B cell (primary cell): ENCODE measurements at regions not wholly inside any gene's neighbourhood (a gene's known extent, or its start where the extent isn't known, plus 50 kb on each side); places are given as distances from the start of the nearest gene placed in this dataset.

Experiments used
- ATAC-seq: fragments of 200-7000 bp; cut with Tn5 transposase; one replicate; pipeline ENCODE4 v1.10.0; 2021; ENCODE audit warnings: low read depth, mild to moderate bottlenecking, moderate number of reproducible peaks, moderate library complexity
- CTCF ChIA-PET: fragments of 350-600 bp; sonication (Branson Sonifier 250); formaldehyde crosslinking; loops from one replicate; lab custom pipeline; 2021; ENCODE audit warnings: antibody characterized with exemption, inconsistent platforms; lab: Charles Lee
- POLR2A ChIA-PET: fragments of 350-600 bp; sonication (Branson Sonifier 250); formaldehyde crosslinking; loops from one replicate; lab custom pipeline; 2021; ENCODE audit warnings: antibody characterized with exemption; lab: Charles Lee
- DNase-seq: peaks from one replicate; pipeline ENCODE4 v3.0.0; 2013
- H2AFZ ChIP-seq: 2 replicates; pipeline ENCODE4 v1.6.1; 2012; ENCODE audit warnings: mild to moderate bottlenecking, low read depth, low read length; ENCODE audit not compliant: insufficient read depth, poor library complexity, severe bottlenecking
- H3K27ac ChIP-seq, 2 donors: 1 replicate in 1 of 2; 2 replicates in 1 of 2; pipeline ENCODE4 v1.5.1; 2012 to 2013; ENCODE audit warnings: low read length in 2 of 2, mild to moderate bottlenecking in 2 of 2, moderate library complexity in 1 of 2
- H3K27me3 ChIP-seq, 4 experiments: fragments of 200-600 bp in 1 of 4; sonication (generic) in 1 of 4; replicated peaks in 1 of 4; 1 replicate in 2 of 4; 2 replicates in 2 of 4; pipeline versions ENCODE4 v1.6.1 to v1.7.0; 2013 to 2016; ENCODE audit warnings: low read length in 3 of 4, mild to moderate bottlenecking in 2 of 4, mixed read lengths in 1 of 4, moderate library complexity in 1 of 4; ENCODE audit not compliant: insufficient read depth in 4 of 4, control insufficient read depth in 3 of 4; ENCODE audit errors: control extremely low read depth in 1 of 4
- H3K36me3 ChIP-seq, 2 experiments: replicated peaks in 1 of 2; 1 replicate in 1 of 2; 2 replicates in 1 of 2; pipeline versions ENCODE4 v1.6.1 to v1.7.1; 2013; ENCODE audit warnings: low read length in 1 of 2; ENCODE audit not compliant: insufficient read depth in 2 of 2, control insufficient read depth in 1 of 2; ENCODE audit errors: control extremely low read depth in 1 of 2, extremely low read depth in 1 of 2
- H3K4me1 ChIP-seq, 2 donors: fragments of 200-600 bp in 1 of 2; sonication (generic) in 1 of 2; 1 replicate in 1 of 2; 2 replicates in 1 of 2; pipeline versions ENCODE4 v1.5.1 to v1.6.1; 2013 to 2017; ENCODE audit warnings: low read length in 2 of 2; ENCODE audit not compliant: control insufficient read depth in 2 of 2, insufficient read depth in 2 of 2
- H3K4me2 ChIP-seq: replicated peaks from 2 replicates; pipeline ENCODE3; 2012; ENCODE audit warnings: mild to moderate bottlenecking, low read depth, low read length; ENCODE audit not compliant: poor library complexity, severe bottlenecking
- H3K4me3 ChIP-seq, 5 experiments: fragments of 200-600 bp in 1 of 5; sonication (generic) in 1 of 5; 1 replicate in 3 of 5; 2 replicates in 2 of 5; pipeline versions ENCODE4 v1.5.1 to v1.7.0; 2011 to 2016; ENCODE audit warnings: low read length in 4 of 5, mild to moderate bottlenecking in 4 of 5, low read depth in 2 of 5, control low read depth in 1 of 5, moderate library complexity in 1 of 5; ENCODE audit not compliant: insufficient read depth in 1 of 5; ENCODE audit errors: control extremely low read depth in 1 of 5, extremely low read depth in 1 of 5
- H3K79me2 ChIP-seq: fragments of 200-600 bp; sonication (generic); one replicate; pipeline ENCODE4 v1.6.0; 2016; ENCODE audit warnings: low read length; ENCODE audit not compliant: control insufficient read depth, insufficient read depth
- H3K9ac ChIP-seq: fragments of 200-600 bp; sonication (generic); 2 replicates; pipeline ENCODE4 v1.6.1; 2017; ENCODE audit warnings: mild to moderate bottlenecking, low read length, moderate library complexity
- H3K9me3 ChIP-seq, 3 donors: one replicate each; pipeline versions ENCODE4 v1.6.1 to v1.7.1; 2013; ENCODE audit warnings: low read length in 2 of 3; ENCODE audit not compliant: control insufficient read depth in 2 of 3, insufficient read depth in 1 of 3; ENCODE audit errors: control extremely low read depth in 1 of 3
- H4K20me1 ChIP-seq: 2 replicates; pipeline ENCODE4 v1.6.0; 2012; ENCODE audit warnings: mild to moderate bottlenecking, low read length; ENCODE audit not compliant: insufficient read depth, control insufficient read depth, poor library complexity, severe bottlenecking
- H3K27ac Mint-ChIP-seq: one replicate; pipeline ENCODE4 v1.8.0; 2021; ENCODE audit warnings: mixed read lengths
- H3K27me3 Mint-ChIP-seq: one replicate; pipeline ENCODE4 v1.8.0; 2021; ENCODE audit warnings: mixed read lengths
- H3K4me1 Mint-ChIP-seq: one replicate; pipeline ENCODE4 v1.8.0; 2021; ENCODE audit warnings: mixed read lengths
- H3K4me3 Mint-ChIP-seq: one replicate; pipeline ENCODE4 v1.8.0; 2021; ENCODE audit warnings: mixed read lengths
- H3K9me3 Mint-ChIP-seq: one replicate; pipeline ENCODE4 v1.8.0; 2022; ENCODE audit warnings: mixed read lengths; ENCODE audit not compliant: insufficient read depth
- CTCF ChIP-seq: fragments of 200-600 bp; IDR thresholded peaks from one replicate; pipeline ENCODE4 v1.8.0; 2022; ENCODE audit warnings: antibody characterized with exemption, mild to moderate bottlenecking
- EZH2 ChIP-seq: IDR thresholded peaks from 2 replicates; pipeline ENCODE4 v1.6.1; 2012; ENCODE audit warnings: borderline replicate concordance, low read depth, mild to moderate bottlenecking, moderate library complexity, low read length; ENCODE audit not compliant: insufficient read depth, poor library complexity, severe bottlenecking
- WGBS: methylation state at CpG from one replicate; pipeline ENCODE4 v1.1.5; 2013; ENCODE audit warnings: missing lambda C conversion rate; ENCODE audit not compliant: insufficient coverage; 5-methylcytosine and 5-hydroxymethylcytosine counted together
- intact Hi-C: fragments of 100-400 bp; cut with micrococcal nuclease; formaldehyde crosslinking; loops from one replicate; pipeline ENCODE4 v1.10.0; 2022

DNA sequence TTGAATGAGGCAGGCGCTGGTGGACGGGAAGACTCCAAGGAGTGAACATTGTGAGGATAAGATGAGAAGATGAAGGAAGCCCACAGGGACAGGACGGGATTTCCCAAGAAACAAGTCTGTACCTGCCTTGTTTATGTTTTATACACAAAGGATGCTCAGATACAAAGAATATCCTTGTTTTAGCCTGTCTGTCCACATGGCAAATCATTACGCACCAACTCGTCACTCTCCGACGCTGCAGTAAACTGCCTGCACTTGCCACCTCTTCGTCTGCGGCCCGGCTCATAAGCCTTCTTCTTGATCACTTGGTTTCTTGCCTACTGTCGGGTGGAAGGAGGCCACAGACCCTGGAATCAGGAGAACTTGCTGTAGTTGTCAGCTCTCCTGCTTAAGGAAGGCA, 85.4 kb downstream of the CD83 start:
- no peaks in the 10 kb centered on the region for H3K27me3 ChIP-seq
- Mint-ChIP-seq H3K4me1 (no peaks in the 10 kb centered on the region), H3K27ac (no peak overlapping the region), H3K4me3 (no peak overlapping the region), H3K27me3 (no peaks in the 10 kb centered on the region), H3K9me3 (peaks cover 5% of the 10 kb centered on the region)
- H3K4me3 ChIP-seq, result no peak overlapping the region
- no peaks in the 10 kb centered on the region for H4K20me1 ChIP-seq
- ATAC-seq (no peak), DNase-seq (no peak)
- 95% methylated on average over 9 of the region's 11 CpGs for WGBS
- H3K4me1 ChIP-seq, result no peaks in the 10 kb centered on the region
- no peaks in the 10 kb centered on the region for H3K36me3 ChIP-seq
- H3K27ac ChIP-seq, result no peak overlapping the region
- H3K9ac ChIP-seq, result no peak overlapping the region
- no peaks in the 10 kb centered on the region for H3K79me2 ChIP-seq
- CTCF ChIA-PET, result no interaction called here
- TF ChIP-seq EZH2 (no peak), CTCF (no peak)
- intact Hi-C loops, result loop anchor here (10.0 kb wide), 1 partner anchor 1422 kb away; no protein-coding TSS in a partner anchor
- POLR2A ChIA-PET, result interaction anchor here (0.5 kb wide), 1 partner anchor 788 kb away, joined by 3 read pairs; no protein-coding TSS in a partner anchor
- no peak overlapping the region for H3K4me2 ChIP-seq
- peaks cover 0 to 8% (median 0%) of the 10 kb centered on the region in 3 donors for H3K9me3 ChIP-seq
- H2AFZ ChIP-seq, result no peak overlapping the region

- WGBS, result no CpG with 5 or more reads among the region's 3 CpGs
- CTCF ChIA-PET, result interaction anchor here (1.0 to 2.5 kb wide), 3 partner anchors 140 to 1238 kb away, joined by 3 to 11 read pairs (median 5); no protein-coding TSS in a partner anchor
- DNase-seq, result no peak
Observed at GRCh38 chr6:14206391-14206790, 88.8 kb downstream of the CD83 start.

More at GRCh38 chr6:14206391-14206790, 88.8 kb downstream of the CD83 start:
- Histone ChIP-seq H2AFZ (no peak overlapping the region), H3K27ac (no peak overlapping the region), H3K4me1 (peaks cover 12 to 13% of the 10 kb centered on the region in 2 donors), H4K20me1 (no peaks in the 10 kb centered on the region), H3K9ac (no peak overlapping the region), H3K4me2 (no peak overlapping the region), H3K36me3 (no peaks in the 10 kb centered on the region), H3K4me3 (no peak overlapping the region), H3K79me2 (no peaks in the 10 kb centered on the region), H3K27me3 (no peaks in the 10 kb centered on the region), H3K9me3 (no peaks in the 10 kb centered on the region)
- Mint-ChIP-seq H3K4me3 (no peak overlapping the region), H3K27me3 (no peaks in the 10 kb centered on the region), H3K4me1 (peaks cover 23% of the 10 kb centered on the region), H3K9me3 (no peaks in the 10 kb centered on the region), H3K27ac (no peak overlapping the region)
- TF ChIP-seq EZH2 (no peak), CTCF (no peak)
- POLR2A ChIA-PET, result interaction anchor here (0.5 to 0.6 kb wide), 2 partner anchors 389 to 697 kb away, joined by 3 to 10 read pairs; no protein-coding TSS in a partner anchor
- intact Hi-C loops, result loop anchor here (10.0 kb wide), 1 partner anchor 1418 kb away; no protein-coding TSS in a partner anchor
- no peak for ATAC-seq
